Stimulated activated CD8-positive, alpha-beta memory T cell treated with anti-CD3 and anti-CD28 coated beads, Interleukin-7, amount 100 ng/mL, for 24 hours (primary cell): ENCODE measurements at regions not wholly inside any gene's neighbourhood (a gene's known extent, or its start where the extent isn't known, plus 50 kb on each side); places are given as distances from the start of the nearest gene placed in this dataset.
A peak's percentile ranks its signal among the peaks of the same experiment; 100 is the strongest.
"Not testable (repeated sequence)": the region's sequence is repeated elsewhere in the genome, so short reads cannot be mapped to it uniquely, and the experiment has no call there.

Experiments used
- DNase-seq: peaks from one replicate; pipeline ENCODE4 v3.0.0-alpha.2; 2020; ENCODE audit warnings: low read depth

- DNase-seq, result no peak
Observed at GRCh38 chr2:126952216-126952615, 53.5 kb downstream of the TEX51 start.

GRCh38 chr2:126953483-126953882, 54.8 kb downstream of the TEX51 start:
- DNase-seq, result no peak

GRCh38 chr2:126954831-126955230, 56.1 kb downstream of the TEX51 start:
- DNase-seq, result no peak

GRCh38 chr2:126956773-126957172, 58.1 kb downstream of the TEX51 start:
- not testable (repeated sequence) for DNase-seq

- DNase-seq, result no peak
Observed at GRCh38 chr2:126963390-126963789, 64.7 kb downstream of the TEX51 start.

- DNase-seq, result no peak
Observed at GRCh38 chr2:126966601-126967000, 67.9 kb downstream of the TEX51 start.

GRCh38 chr2:126970583-126970982, 71.9 kb downstream of the TEX51 start:
- no peak for DNase-seq

- no peak for DNase-seq
Observed at GRCh38 chr2:126971162-126971480, 72.4 kb downstream of the TEX51 start.

- DNase-seq, result peak; percentile 38
Observed at GRCh38 chr2:126971481-126972278, 73.0 kb downstream of the TEX51 start.

- DNase-seq, result no peak
Observed at GRCh38 chr2:126972279-126972626, 73.6 kb downstream of the TEX51 start.

GRCh38 chr2:126973745-126974144, 75.1 kb downstream of the TEX51 start:
- no peak for DNase-seq

GRCh38 chr2:126975671-126976655, 77.3 kb downstream of the TEX51 start:
- DNase-seq, result no peak

GRCh38 chr2:126976721-126977328, 78.1 kb downstream of the TEX51 start:
- DNase-seq, result no peak

- DNase-seq, result no peak
Observed at GRCh38 chr2:126978333-126978732, 79.6 kb downstream of the TEX51 start.

- DNase-seq, result no peak
Observed at GRCh38 chr2:126979039-126980003, 80.6 kb downstream of the TEX51 start.

- no peak for DNase-seq
Observed at GRCh38 chr2:126981476-126981875, 82.8 kb downstream of the TEX51 start.

- DNase-seq, result no peak
Observed at GRCh38 chr2:126982935-126983334, 84.2 kb downstream of the TEX51 start.

GRCh38 chr2:126986631-126987187, 88.0 kb downstream of the TEX51 start:
- no peak for DNase-seq

- no peak for DNase-seq
Observed at GRCh38 chr2:126988482-126988881, 89.8 kb downstream of the TEX51 start.

- DNase-seq, result not testable (repeated sequence)
Observed at GRCh38 chr2:126989064-126989463, 90.4 kb downstream of the TEX51 start.

GRCh38 chr2:126990200-126990599, 91.5 kb downstream of the TEX51 start:
- no peak for DNase-seq
